Mesenchymal stem cell (in vitro differentiated cells and primary cell): ENCODE measurements at regions not wholly inside any gene's neighbourhood (a gene's known extent, or its start where the extent isn't known, plus 50 kb on each side); places are given as distances from the start of the nearest gene placed in this dataset.

Experiments
- DNase-seq: peaks from one replicate; pipeline ENCODE4 v3.0.0-alpha.2; 2013
- H2AFZ ChIP-seq: one replicate; pipeline ENCODE4 v1.6.1; 2013; ENCODE audit warnings: low read depth, mild to moderate bottlenecking, control low read depth, inconsistent platforms, low read length, moderate library complexity
- H2AK5ac ChIP-seq: 2 replicates; pipeline ENCODE4 v1.6.1; 2013; ENCODE audit warnings: low read length, moderate library complexity, mild to moderate bottlenecking, inconsistent platforms; ENCODE audit not compliant: severe bottlenecking
- H2BK120ac ChIP-seq: one replicate; pipeline ENCODE4 v1.6.1; 2013; ENCODE audit warnings: low read depth, mild to moderate bottlenecking, inconsistent platforms, low read length, moderate library complexity
- H2BK12ac ChIP-seq, 2 experiments: one replicate each; pipeline ENCODE4 v1.6.1; 2013; ENCODE audit warnings: inconsistent platforms in 2 of 2, low read length in 2 of 2, mild to moderate bottlenecking in 2 of 2, moderate library complexity in 2 of 2, control low read depth in 1 of 2
- H2BK15ac ChIP-seq: one replicate; pipeline ENCODE4 v1.6.1; 2013; ENCODE audit warnings: mild to moderate bottlenecking, low read depth, inconsistent platforms; ENCODE audit not compliant: poor library complexity, severe bottlenecking
- H2BK5ac ChIP-seq: 2 replicates; pipeline ENCODE4 v1.6.1; 2013; ENCODE audit warnings: low read depth, mild to moderate bottlenecking, low read length, control low read depth, inconsistent platforms; ENCODE audit not compliant: poor library complexity, severe bottlenecking
- H3K14ac ChIP-seq, 2 experiments: one replicate each; pipeline ENCODE4 v1.6.1; 2013; ENCODE audit warnings: inconsistent platforms in 2 of 2, low read length in 2 of 2, control low read depth in 1 of 2, mild to moderate bottlenecking in 1 of 2, moderate library complexity in 1 of 2
- H3K18ac ChIP-seq, 2 experiments: one replicate each; pipeline ENCODE4 v1.6.1; 2013; ENCODE audit warnings: inconsistent platforms in 2 of 2, low read length in 2 of 2, control low read depth in 1 of 2, low read depth in 1 of 2, mild to moderate bottlenecking in 1 of 2
- H3K23ac ChIP-seq, 2 experiments: one replicate each; pipeline ENCODE4 v1.6.1; 2013; ENCODE audit warnings: inconsistent platforms in 2 of 2, low read length in 2 of 2, mild to moderate bottlenecking in 2 of 2, moderate library complexity in 2 of 2, control low read depth in 1 of 2
- H3K27ac ChIP-seq: 2 replicates; pipeline ENCODE4 v1.5.1; 2013; ENCODE audit warnings: mild to moderate bottlenecking, moderate library complexity, low read length, control low read depth, inconsistent platforms; ENCODE audit not compliant: poor library complexity, severe bottlenecking
- H3K27me3 ChIP-seq, 2 experiments: 2 replicates each; pipeline versions ENCODE4 v1.6.1 to v1.7.0; 2013; ENCODE audit warnings: low read length in 2 of 2, mild to moderate bottlenecking in 2 of 2, moderate library complexity in 2 of 2, control low read depth in 1 of 2, inconsistent platforms in 1 of 2; ENCODE audit not compliant: control insufficient read depth in 1 of 2, insufficient read depth in 1 of 2
- H3K36me3 ChIP-seq, 2 experiments: 2 replicates each; pipeline versions ENCODE4 v1.6.1 to v1.7.0; 2013; ENCODE audit warnings: low read length in 2 of 2, control low read depth in 1 of 2, inconsistent platforms in 1 of 2, low read depth in 1 of 2, mild to moderate bottlenecking in 1 of 2; ENCODE audit not compliant: insufficient read depth in 2 of 2, control insufficient read depth in 1 of 2
- H3K4ac ChIP-seq, 2 experiments: one replicate each; pipeline ENCODE4 v1.6.1; 2013; ENCODE audit warnings: inconsistent platforms in 2 of 2, low read length in 2 of 2, mild to moderate bottlenecking in 2 of 2, moderate library complexity in 2 of 2, control low read depth in 1 of 2, low read depth in 1 of 2
- H3K4me1 ChIP-seq: 2 replicates; pipeline ENCODE4 v1.6.1; 2013; ENCODE audit warnings: low read depth, low read length, control low read depth; ENCODE audit not compliant: control insufficient read depth, insufficient read depth
- H3K4me2 ChIP-seq: 2 replicates; pipeline ENCODE4 v1.6.1; 2013; ENCODE audit warnings: low read length, mild to moderate bottlenecking, inconsistent platforms; ENCODE audit not compliant: poor library complexity, severe bottlenecking
- H3K4me3 ChIP-seq, 2 experiments: 2 replicates each; pipeline versions ENCODE4 v1.5.1 to v1.7.0; 2013; ENCODE audit warnings: low read length in 2 of 2, mild to moderate bottlenecking in 2 of 2, control low read depth in 1 of 2, low read depth in 1 of 2; ENCODE audit not compliant: insufficient read depth in 1 of 2
- H3K79me1 ChIP-seq: replicated peaks from 2 replicates; pipeline ENCODE4 v1.6.1; 2013; ENCODE audit warnings: mild to moderate bottlenecking, control low read depth, low read length, inconsistent platforms; ENCODE audit not compliant: poor library complexity, severe bottlenecking
- H3K9ac ChIP-seq: 2 replicates; pipeline ENCODE4 v1.7.0; 2013; ENCODE audit warnings: mild to moderate bottlenecking, low read length, moderate library complexity
- H3K9me3 ChIP-seq: 2 replicates; pipeline ENCODE4 v1.7.0; 2013; ENCODE audit warnings: mild to moderate bottlenecking, low read length; ENCODE audit not compliant: control insufficient read depth
- H4K8ac ChIP-seq: one replicate; pipeline ENCODE4 v1.6.1; 2013; ENCODE audit warnings: inconsistent platforms, mild to moderate bottlenecking, low read length, moderate library complexity
- H4K91ac ChIP-seq: one replicate; pipeline ENCODE4 v1.6.1; 2013; ENCODE audit warnings: mild to moderate bottlenecking, low read length, inconsistent platforms
- WGBS: methylation state at CpG from one replicate; pipeline ENCODE4 v1.1.7; 2013; ENCODE audit warnings: mixed read lengths; 5-methylcytosine and 5-hydroxymethylcytosine counted together

DNA sequence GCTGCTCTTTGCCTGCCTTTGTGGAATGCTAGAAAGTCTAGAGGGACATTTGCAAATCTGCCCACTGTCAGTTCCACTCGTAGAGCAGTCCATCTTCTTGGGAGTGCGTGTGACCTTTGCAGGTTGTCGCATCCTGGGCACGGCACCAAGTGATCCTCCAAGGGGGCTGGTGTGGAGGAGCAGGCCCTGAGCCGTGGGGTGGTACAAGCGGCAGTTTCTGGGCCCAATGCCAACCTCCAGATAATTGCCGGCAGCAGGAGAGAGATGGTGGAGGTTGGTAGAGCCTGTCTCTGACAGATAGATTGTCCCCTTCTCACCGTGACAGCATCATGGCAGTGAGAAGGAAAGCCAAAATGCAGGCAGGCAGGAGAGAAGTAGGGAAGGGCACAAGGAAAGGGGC is 150.7 kb upstream of the SLC14A2 start:
- Histone ChIP-seq H3K14ac (no peak overlapping the region), H3K27me3 (peaks cover 0 to 58% of the 10 kb centered on the region in 2 experiments), H3K79me1 (no peaks in the 10 kb centered on the region), H3K36me3 (no peaks in the 10 kb centered on the region), H2BK120ac (no peak overlapping the region), H3K4me2 (no peak overlapping the region), H3K18ac (no peak overlapping the region), H2BK5ac (no peak overlapping the region), H4K8ac (no peak overlapping the region), H3K23ac (no peak overlapping the region), H2BK15ac (no peak overlapping the region), H3K9ac (no peak overlapping the region), H3K4me1 (no peaks in the 10 kb centered on the region), H2BK12ac (no peak overlapping the region), H3K4ac (no peak overlapping the region), H2AK5ac (no peak overlapping the region), H3K4me3 (no peak overlapping the region), H2AFZ (no peak overlapping the region), H4K91ac (no peak overlapping the region), H3K27ac (no peak overlapping the region), H3K9me3 (no peaks in the 10 kb centered on the region)
- WGBS: 87% methylated on average over 8 of the region's 8 CpGs
- DNase-seq: no peak

DNA sequence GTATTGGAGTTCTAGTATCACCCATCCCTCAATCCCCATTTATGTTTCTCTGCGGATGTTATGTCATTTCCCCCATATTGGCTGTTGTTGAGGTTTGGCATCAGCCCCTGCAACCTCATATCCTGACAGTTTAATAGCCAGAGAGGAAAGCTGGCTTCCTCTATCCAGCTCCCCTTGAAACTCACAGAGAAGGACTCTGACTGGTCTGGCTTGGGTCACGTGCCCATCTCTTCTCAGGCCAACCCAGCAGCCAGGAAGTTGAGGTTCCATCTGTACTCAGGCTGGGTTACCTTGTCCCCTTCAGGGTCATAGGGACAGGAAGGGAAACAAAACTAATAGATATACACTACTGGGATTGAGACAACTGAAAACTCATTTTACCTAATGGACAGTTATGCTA is 148.0 kb upstream of the SLC14A2 start:
- H2BK12ac ChIP-seq: no peak overlapping the region
- H4K91ac ChIP-seq: no peak overlapping the region
- H3K4me1 ChIP-seq: no peaks in the 10 kb centered on the region
- H3K4me2 ChIP-seq: no peak overlapping the region
- no peak overlapping the region for H3K27ac ChIP-seq
- H2BK120ac ChIP-seq: no peak overlapping the region
- no peak overlapping the region for H3K18ac ChIP-seq
- no peak overlapping the region for H2BK5ac ChIP-seq
- no peak overlapping the region for H3K14ac ChIP-seq
- no peak for DNase-seq
- no peak overlapping the region for H4K8ac ChIP-seq
- no peaks in the 10 kb centered on the region for H3K36me3 ChIP-seq
- no peak overlapping the region for H2BK15ac ChIP-seq
- H3K4me3 ChIP-seq: no peak overlapping the region
- no peak overlapping the region for H3K23ac ChIP-seq
- peaks cover 0 to 41% of the 10 kb centered on the region in 2 experiments for H3K27me3 ChIP-seq
- WGBS: 75% methylated on average over 2 of the region's 2 CpGs
- H3K79me1 ChIP-seq: no peaks in the 10 kb centered on the region
- no peak overlapping the region for H2AK5ac ChIP-seq
- no peaks in the 10 kb centered on the region for H3K9me3 ChIP-seq
- no peak overlapping the region for H2AFZ ChIP-seq
- no peak overlapping the region for H3K9ac ChIP-seq
- H3K4ac ChIP-seq: no peak overlapping the region

DNA sequence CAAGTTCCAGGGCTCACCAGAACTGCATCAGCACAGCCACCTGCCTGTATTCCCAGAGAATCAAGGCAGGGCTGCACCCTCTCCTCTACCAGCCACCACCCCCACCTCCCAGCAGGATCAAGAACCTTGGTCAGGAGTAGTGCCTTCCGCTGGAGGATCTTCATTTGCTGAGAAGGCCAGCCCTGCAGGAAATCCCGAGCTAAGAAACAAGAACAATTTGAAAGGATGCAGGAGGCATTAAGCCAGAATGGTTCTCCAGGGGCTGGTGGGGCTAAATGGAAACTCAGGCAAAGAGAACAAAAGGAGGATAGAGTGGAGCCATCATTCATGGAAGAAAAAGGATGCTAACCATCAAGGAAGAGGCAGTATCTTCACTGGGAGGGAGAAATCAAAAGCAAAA is 147.3 kb upstream of the SLC14A2 start:
- 69% methylated on average over 2 of the region's 2 CpGs for WGBS
- Histone ChIP-seq H2AK5ac (no peak overlapping the region), H3K4me1 (no peaks in the 10 kb centered on the region), H3K4me3 (no peak overlapping the region), H3K9me3 (no peaks in the 10 kb centered on the region), H3K23ac (no peak overlapping the region), H4K91ac (peak overlapping the region; percentile 27), H2BK12ac (no peak overlapping the region), H4K8ac (no peak overlapping the region), H2BK120ac (no peak overlapping the region), H3K4me2 (no peak overlapping the region), H3K27me3 (peaks cover 0 to 40% of the 10 kb centered on the region in 2 experiments), H3K14ac (no peak overlapping the region), H2BK5ac (no peak overlapping the region), H3K18ac (no peak overlapping the region), H3K9ac (no peak overlapping the region), H3K79me1 (no peaks in the 10 kb centered on the region), H2BK15ac (no peak overlapping the region), H3K4ac (no peak overlapping the region), H3K36me3 (no peaks in the 10 kb centered on the region), H2AFZ (no peak overlapping the region), H3K27ac (no peak overlapping the region)
- DNase-seq: no peak

DNA sequence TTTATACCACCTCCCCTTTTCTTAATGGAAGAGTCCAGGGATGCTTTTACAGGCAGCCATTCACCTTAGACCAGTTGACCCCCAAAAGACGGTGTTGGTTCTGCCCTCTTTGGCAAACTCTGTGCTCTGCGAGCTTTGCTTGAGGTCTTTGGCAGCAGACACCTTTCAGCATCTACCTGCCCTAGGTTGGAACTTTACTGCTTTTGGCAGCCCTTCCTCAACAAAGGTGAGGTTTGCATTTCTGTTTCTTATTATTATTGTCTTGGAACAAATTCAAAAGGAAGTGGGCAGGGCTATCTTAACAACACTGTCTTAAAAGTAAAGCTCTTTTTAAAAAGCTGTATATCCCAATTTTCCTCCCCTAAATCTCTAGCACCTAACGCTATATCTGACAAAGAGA is 136.4 kb upstream of the SLC14A2 start:
- H2BK120ac ChIP-seq: no peak overlapping the region
- no peaks in the 10 kb centered on the region for H3K79me1 ChIP-seq
- no peak overlapping the region for H3K4me2 ChIP-seq
- no peak for DNase-seq
- H3K27ac ChIP-seq: no peak overlapping the region
- H2BK12ac ChIP-seq: no peak overlapping the region
- no peak overlapping the region for H2BK5ac ChIP-seq
- no peak overlapping the region for H2AK5ac ChIP-seq
- H3K14ac ChIP-seq: no peak overlapping the region
- H3K4ac ChIP-seq: no peak overlapping the region
- H4K91ac ChIP-seq: no peak overlapping the region
- no peak overlapping the region for H4K8ac ChIP-seq
- no peak overlapping the region for H3K18ac ChIP-seq
- H3K27me3 ChIP-seq: peaks cover 0 to 25% of the 10 kb centered on the region in 2 experiments
- H3K4me3 ChIP-seq: no peak overlapping the region
- H2BK15ac ChIP-seq: no peak overlapping the region
- no peak overlapping the region for H3K9ac ChIP-seq
- H3K4me1 ChIP-seq: no peaks in the 10 kb centered on the region
- H3K23ac ChIP-seq: no peak overlapping the region
- no peak overlapping the region for H2AFZ ChIP-seq
- WGBS: 92% methylated on average over 2 of the region's 3 CpGs
- H3K9me3 ChIP-seq: no peaks in the 10 kb centered on the region
- H3K36me3 ChIP-seq: no peaks in the 10 kb centered on the region
